Adrenal gland (tissue), 9 donors: ENCODE measurements at regions not wholly inside any gene's neighbourhood (a gene's known extent, or its start where the extent isn't known, plus 50 kb on each side); places are given as distances from the start of the nearest gene placed in this dataset.
A peak's percentile ranks its signal among the peaks of the same experiment; 100 is the strongest.

Experiments
- DNase-seq, 7 donors: peaks; one replicate each; pipeline ENCODE4 v3.0.0-alpha.2; 2019 to 2020
- H3K27ac ChIP-seq, 5 donors: fragments of 200-600 bp; sonication (generic) in 4 of 5; 1 replicate in 3 of 5; 2 replicates in 2 of 5; pipeline versions ENCODE4 v1.5.1 to v1.8.0; 2016 to 2020; ENCODE audit warnings: mild to moderate bottlenecking in 1 of 5
- H3K27me3 ChIP-seq: fragments of 200-600 bp; 2 replicates; pipeline ENCODE4 v1.8.0; 2021
- H3K36me3 ChIP-seq, 2 donors: fragments of 200-600 bp; replicated peaks in 1 of 2; 1 replicate in 1 of 2; 2 replicates in 1 of 2; pipeline versions ENCODE4 v1.5.1 to v1.8.0; 2018 to 2022
- H3K4me1 ChIP-seq, 2 donors: fragments of 200-600 bp; replicated peaks in 1 of 2; 1 replicate in 1 of 2; 2 replicates in 1 of 2; pipeline versions ENCODE4 v1.5.1 to v1.8.0; 2018 to 2021
- H3K4me3 ChIP-seq, 4 donors: fragments of 200-600 bp; sonication (generic) in 3 of 4; one replicate each; pipeline ENCODE4 v1.5.1; 2016 to 2018
- H3K9me3 ChIP-seq, 3 donors: fragments of 200-600 bp; sonication (generic) in 1 of 3; replicated peaks in 1 of 3; 1 replicate in 2 of 3; 2 replicates in 1 of 3; pipeline versions ENCODE4 v1.5.1 to v1.8.0; 2016 to 2021
- POLR2A ChIP-seq, 2 donors: fragments of 450-650 bp; IDR thresholded peaks; one replicate each; pipeline ENCODE4 v1.6.1; 2017; ENCODE audit warnings: antibody characterized with exemption in 2 of 2, mild to moderate bottlenecking in 2 of 2, moderate library complexity in 1 of 2
- WGBS, 4 donors: extraction: QIAGEN DNeasy Blood & Tissue Kit in 2 of 4; methylation state at CpG; one replicate each; pipeline versions ENCODE4 v1.1.5 to v1.1.7; 2013 to 2017; 5-methylcytosine and 5-hydroxymethylcytosine counted together
- intact Hi-C, 2 donors: fragments of 100-400 bp; cut with DNase I; formaldehyde crosslinking; loops; one replicate each; pipeline versions ENCODE4 v1.14.1 to v1.15.0; 2022 to 2023
- TF ChIP-seq, protein P1 (sequence below), 6 experiments: fragments of 450-650 bp in 4 of 6; fragments of 200-600 bp in 2 of 6; sonication (generic) in 1 of 6; IDR thresholded peaks; 1 replicate in 5 of 6; 2 replicates in 1 of 6; pipeline versions ENCODE4 v1.5.1 to v1.8.0; 2016 to 2021; ENCODE audit warnings: antibody characterized with exemption in 6 of 6, mild to moderate bottlenecking in 2 of 6, moderate library complexity in 1 of 6
- donor health status: healthy with polysubstance abuse.
- donor health status: Bipolar disorder and iron deficiency.
- donor health status: DM: yes; HTN: yes; CAD: no.
- donor health status: DM: no; HTN: no; CAD: no.
- donor health status: DM: no; HTN: no; CAD: no.

DNA sequence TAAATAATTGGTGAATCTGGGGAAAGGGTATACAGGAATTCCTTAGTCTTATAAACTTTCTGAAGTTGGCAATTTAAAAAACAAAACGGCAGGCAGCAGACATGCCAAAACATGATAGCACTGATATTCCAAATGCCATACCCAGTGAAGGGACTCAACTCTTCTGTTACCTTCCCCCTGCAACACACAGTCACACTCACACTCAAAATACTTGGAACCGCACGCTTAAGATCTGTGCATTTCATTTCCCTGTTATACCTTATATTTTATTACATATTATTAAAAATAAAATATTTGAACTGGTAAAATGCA lies 123.4 kb downstream of the ZFP36L2 start:
- intact Hi-C loops = no loop called here
- peaks cover 0 to 48% of the 10 kb centered on the region in 2 donors for H3K4me1 ChIP-seq
- 78 to 84% (median 82%) methylated on average over 3 of the region's 3 CpGs for WGBS, 4 donors
- no peaks in the 10 kb centered on the region for H3K27me3 ChIP-seq
- H3K27ac ChIP-seq = peak overlapping the region in 2 of 5 donors; percentile 82 to 86
- TF ChIP-seq POLR2A (IDR thresholded peaks at IDR 0.05) = no peak
- TF ChIP-seq, protein P1, sequence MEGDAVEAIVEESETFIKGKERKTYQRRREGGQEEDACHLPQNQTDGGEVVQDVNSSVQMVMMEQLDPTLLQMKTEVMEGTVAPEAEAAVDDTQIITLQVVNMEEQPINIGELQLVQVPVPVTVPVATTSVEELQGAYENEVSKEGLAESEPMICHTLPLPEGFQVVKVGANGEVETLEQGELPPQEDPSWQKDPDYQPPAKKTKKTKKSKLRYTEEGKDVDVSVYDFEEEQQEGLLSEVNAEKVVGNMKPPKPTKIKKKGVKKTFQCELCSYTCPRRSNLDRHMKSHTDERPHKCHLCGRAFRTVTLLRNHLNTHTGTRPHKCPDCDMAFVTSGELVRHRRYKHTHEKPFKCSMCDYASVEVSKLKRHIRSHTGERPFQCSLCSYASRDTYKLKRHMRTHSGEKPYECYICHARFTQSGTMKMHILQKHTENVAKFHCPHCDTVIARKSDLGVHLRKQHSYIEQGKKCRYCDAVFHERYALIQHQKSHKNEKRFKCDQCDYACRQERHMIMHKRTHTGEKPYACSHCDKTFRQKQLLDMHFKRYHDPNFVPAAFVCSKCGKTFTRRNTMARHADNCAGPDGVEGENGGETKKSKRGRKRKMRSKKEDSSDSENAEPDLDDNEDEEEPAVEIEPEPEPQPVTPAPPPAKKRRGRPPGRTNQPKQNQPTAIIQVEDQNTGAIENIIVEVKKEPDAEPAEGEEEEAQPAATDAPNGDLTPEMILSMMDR (IDR thresholded peaks at IDR 0.05) = no peak
- DNase-seq = no peak
- H3K9me3 ChIP-seq = no peaks in the 10 kb centered on the region
- H3K36me3 ChIP-seq = no peaks in the 10 kb centered on the region
- H3K4me3 ChIP-seq = no peak overlapping the region

DNA sequence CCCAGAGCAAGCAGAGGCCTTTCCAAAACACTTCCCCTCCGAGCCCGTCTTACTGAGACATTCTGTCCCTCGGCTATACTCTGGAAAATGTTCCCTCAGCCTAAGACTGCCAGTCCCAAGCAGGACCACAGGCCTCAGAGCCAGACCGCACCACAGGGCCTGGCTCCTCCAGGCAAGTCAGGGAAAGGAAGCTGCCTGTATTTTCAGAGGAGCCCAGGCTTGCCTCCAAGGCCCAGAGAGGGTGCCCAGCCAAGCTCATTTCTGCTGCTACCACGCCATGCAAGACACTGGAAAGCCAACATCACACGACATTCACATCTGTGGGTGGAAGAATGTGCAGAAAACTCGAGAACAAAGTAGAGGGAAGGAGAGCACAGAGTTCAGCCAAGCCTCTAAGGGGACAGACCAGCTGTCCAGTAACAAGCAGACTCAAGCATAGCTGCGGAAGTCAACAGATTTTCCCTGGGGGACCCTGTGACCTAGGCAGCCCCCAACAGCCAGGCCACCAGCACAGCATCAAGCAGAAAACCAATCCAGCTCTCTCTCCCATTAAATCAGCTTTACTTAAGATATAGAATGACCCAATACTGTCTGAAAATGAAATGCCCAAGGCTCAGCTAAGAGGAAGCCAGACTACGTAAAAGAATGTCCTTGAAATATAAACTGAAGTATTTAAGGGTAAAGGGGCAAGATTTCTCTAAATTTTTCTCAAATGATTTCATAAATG lies 123.9 kb downstream of the ZFP36L2 start:
- H3K27ac ChIP-seq = peak overlapping the region in 4 of 5 donors; percentile 55 to 86 (median 76)
- H3K4me3 ChIP-seq = no peak overlapping the region
- H3K27me3 ChIP-seq = no peaks in the 10 kb centered on the region
- peak in 2 of 7 donors; percentile 27 to 68 for DNase-seq
- WGBS, 4 donors = 64 to 76% (median 69%) methylated on average over 8 to 9 of the region's 9 CpGs
- no peaks in the 10 kb centered on the region for H3K36me3 ChIP-seq
- intact Hi-C loops = no loop called here
- H3K4me1 ChIP-seq = peaks cover 0 to 43% of the 10 kb centered on the region in 2 donors
- no peak for TF ChIP-seq POLR2A (IDR thresholded peaks at IDR 0.05)
- TF ChIP-seq, protein P1 (IDR thresholded peaks at IDR 0.05) = no peak
- no peaks in the 10 kb centered on the region for H3K9me3 ChIP-seq

DNA sequence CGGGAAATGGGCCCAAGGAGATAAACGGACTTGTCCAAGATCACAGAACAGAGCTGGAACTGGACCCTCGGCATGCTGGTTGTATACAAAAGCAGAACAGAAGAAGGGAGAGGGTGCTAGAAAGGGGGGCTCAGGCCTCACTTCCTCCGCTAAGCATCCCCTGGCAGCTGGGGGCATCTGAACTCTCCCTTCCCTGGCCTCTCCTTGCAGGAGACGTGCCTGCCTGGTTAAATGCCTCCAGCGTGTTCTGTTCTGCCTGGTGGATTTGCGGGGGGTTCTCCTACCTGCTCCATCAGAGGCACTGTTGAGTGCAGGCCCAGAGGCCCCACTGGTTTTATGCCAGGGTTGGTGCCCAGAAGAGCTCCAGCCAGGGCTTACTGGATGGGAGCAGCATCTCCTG lies 124.7 kb downstream of the ZFP36L2 start:
- no peak for TF ChIP-seq POLR2A (IDR thresholded peaks at IDR 0.05)
- TF ChIP-seq, protein P1 (IDR thresholded peaks at IDR 0.05) = no peak
- no peak overlapping the region for H3K4me3 ChIP-seq
- H3K4me1 ChIP-seq = peaks cover 0 to 35% of the 10 kb centered on the region in 2 donors
- peak overlapping the region in 4 of 5 donors; percentile 55 to 86 (median 76) for H3K27ac ChIP-seq
- 81 to 94% (median 86%) methylated on average over 6 to 7 of the region's 7 CpGs for WGBS, 4 donors
- no peak for DNase-seq
- intact Hi-C loops = no loop called here
- no peaks in the 10 kb centered on the region for H3K9me3 ChIP-seq
- H3K36me3 ChIP-seq = no peaks in the 10 kb centered on the region
- H3K27me3 ChIP-seq = no peaks in the 10 kb centered on the region

DNA sequence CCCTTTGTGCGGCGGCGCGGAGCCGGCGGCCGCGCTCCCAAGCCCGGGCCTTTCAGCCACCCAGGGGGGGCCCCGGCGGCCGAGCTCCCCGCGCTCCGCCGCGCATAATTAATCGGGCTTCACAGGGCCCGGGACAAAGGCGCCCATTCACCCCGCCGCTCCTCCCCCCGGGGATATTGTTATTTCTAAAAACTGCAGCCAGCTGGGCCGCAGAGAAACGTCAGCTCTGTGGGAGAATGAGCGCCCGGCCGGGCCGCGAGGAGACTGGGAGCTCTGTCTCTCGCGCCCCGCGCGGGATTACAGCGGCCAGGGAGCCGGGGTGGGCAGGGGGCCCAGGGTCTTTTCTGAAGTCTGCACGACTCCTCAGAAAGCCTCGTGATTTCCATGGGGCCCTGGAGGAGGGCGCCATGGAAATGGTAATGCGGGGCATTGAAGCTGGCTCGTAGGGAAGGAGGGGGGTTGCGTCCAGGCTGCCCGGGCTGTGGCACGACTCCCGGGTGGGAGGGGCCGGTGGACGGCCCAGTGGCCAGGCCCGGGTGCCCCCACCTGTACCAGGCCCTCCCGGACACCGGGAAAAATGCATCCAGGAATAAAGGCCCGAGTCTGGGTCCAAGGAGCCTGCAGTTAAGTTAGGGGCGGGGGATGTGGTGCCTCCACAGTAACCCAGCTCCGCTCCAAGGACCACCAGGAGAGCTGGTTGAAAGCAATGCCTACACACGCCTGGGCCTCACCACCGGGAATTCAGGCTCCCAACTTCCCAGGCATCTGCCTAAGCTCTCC lies 125.3 kb downstream of the ZFP36L2 start:
- no peaks in the 10 kb centered on the region for H3K9me3 ChIP-seq
- H3K36me3 ChIP-seq = no peaks in the 10 kb centered on the region
- intact Hi-C loops = no loop called here
- peak overlapping the region in 2 of 4 donors; percentile 24 to 40 for H3K4me3 ChIP-seq
- H3K27me3 ChIP-seq = no peaks in the 10 kb centered on the region
- peak in 2 of 7 donors; percentile 32 to 45 for DNase-seq
- peaks cover 0 to 28% of the 10 kb centered on the region in 2 donors for H3K4me1 ChIP-seq
- H3K27ac ChIP-seq = peak overlapping the region in 4 of 5 donors; percentile 55 to 86 (median 76)
- TF ChIP-seq, protein P1 (IDR thresholded peaks at IDR 0.05) = no peak
- peak in 1 of 2 donors; percentile 37 for TF ChIP-seq POLR2A (IDR thresholded peaks at IDR 0.05)
- 49 to 54% (median 52%) methylated on average over 19 to 56 of the region's 56 CpGs for WGBS, 4 donors
